Activated naive CD4-positive, alpha-beta T cell treated with anti-CD3 and anti-CD28 coated beads, Interleukin-2, amount 50 U/mL, for 16 hours (primary cell): ENCODE measurements at regions not wholly inside any gene's neighbourhood (a gene's known extent, or its start where the extent isn't known, plus 50 kb on each side); places are given as distances from the start of the nearest gene placed in this dataset.
"Not testable (repeated sequence)": the region's sequence is repeated elsewhere in the genome, so short reads cannot be mapped to it uniquely, and the experiment has no call there.

Experiments used
- DNase-seq: peaks from one replicate; pipeline ENCODE4 v3.0.0-alpha.2; 2020

GRCh38 chr6:40146902-40147301 is 212.6 kb upstream of the MOCS1 start:
- DNase-seq = no peak

GRCh38 chr6:40139447-40139846 is 205.2 kb upstream of the MOCS1 start:
- no peak for DNase-seq

- no peak for DNase-seq
Measured at GRCh38 chr6:40138273-40138720, 204.0 kb upstream of the MOCS1 start.

DNA sequence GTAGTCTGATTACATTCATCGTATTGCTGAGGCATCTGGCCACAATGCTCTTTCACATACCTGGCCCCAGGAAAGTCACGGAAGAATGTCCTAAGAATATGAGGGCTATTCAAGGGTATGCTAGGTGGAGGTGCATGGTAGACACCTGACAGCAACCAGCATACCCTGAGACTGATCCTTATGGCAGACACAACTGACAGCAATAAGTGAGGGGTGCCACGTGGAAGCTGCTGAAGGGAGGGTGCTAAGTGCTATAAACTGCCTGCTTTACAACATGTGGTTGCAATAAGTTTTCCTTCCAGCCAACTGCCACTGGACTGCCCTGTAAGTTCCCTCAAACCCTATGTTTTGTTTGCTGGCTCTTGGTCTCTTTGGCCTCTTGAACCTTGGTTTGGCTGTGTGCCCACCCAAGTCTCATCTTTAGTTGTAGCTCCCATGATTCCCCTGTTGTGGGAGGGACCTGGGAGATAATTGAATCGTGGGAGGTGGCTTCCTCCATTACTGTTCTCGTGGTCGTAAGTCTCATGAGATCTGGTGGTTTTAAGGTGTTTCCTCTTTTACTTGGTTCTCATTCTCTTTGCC is 201.3 kb upstream of the MOCS1 start:
- DNase-seq = no peak

DNA sequence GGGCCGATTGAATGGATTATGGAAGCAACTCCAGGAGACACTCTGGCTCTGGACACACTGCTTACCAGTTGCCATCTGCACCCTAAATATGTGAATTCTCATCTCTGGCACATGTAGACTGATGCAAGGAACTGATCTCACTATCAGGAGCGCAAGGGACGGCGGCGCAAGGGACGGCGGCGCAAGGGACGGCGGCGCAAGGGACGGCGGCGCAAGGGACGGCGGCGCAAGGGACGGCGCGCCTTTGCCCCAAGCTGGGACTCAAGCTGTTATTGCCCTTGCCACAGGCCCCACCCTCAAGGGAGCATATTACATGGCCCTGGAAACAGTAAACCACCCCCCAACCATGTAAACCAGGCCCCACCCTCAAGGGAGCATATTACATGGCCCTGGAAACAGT is 199.7 kb upstream of the MOCS1 start:
- DNase-seq = not testable (repeated sequence)

DNA sequence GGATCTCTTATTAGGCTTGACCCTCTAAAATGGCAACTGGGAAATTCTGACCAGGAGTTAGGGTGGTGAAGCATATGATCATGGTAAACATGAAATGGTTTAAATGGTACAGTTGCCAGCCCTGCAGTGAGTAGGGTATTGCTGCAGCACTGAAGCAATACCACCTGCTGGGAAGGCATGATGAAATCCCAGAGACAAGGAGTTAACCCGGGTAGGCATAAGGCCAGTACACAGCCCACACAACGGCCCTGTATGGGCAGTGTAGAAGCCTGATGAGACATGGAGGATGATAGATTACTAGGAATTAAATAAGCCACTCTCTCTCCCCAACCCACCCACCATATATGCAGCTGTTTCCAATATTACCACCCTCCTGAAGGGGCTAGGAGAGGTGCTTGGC is 197.4 kb upstream of the MOCS1 start:
- no peak for DNase-seq

- DNase-seq = no peak
Measured at GRCh38 chr6:40128127-40128526, 193.9 kb upstream of the MOCS1 start.

GRCh38 chr6:40125680-40126394 is 191.6 kb upstream of the MOCS1 start:
- no peak for DNase-seq

DNA sequence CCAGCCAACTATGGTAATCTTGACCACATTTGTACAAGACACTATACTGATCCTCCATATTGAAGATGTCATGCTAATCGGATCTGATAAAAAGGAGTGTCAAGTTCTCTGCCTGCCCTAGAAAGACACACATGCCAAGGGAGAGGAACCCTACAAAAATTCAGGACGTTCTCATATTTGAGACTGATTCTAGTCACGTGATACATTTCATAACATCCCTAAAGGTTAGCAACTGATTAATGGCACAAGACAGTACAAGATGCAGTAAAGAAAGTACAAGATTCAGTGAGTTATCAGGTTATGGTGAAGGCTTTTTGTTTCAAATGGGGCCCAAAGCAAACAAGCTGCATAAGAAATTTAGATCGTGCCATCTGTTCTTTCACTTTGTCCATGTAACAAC is 190.7 kb upstream of the MOCS1 start:
- DNase-seq = no peak

GRCh38 chr6:40116832-40117231 is 182.6 kb upstream of the MOCS1 start:
- DNase-seq = no peak

- no peak for DNase-seq
Measured at GRCh38 chr6:40112350-40112749, 178.1 kb upstream of the MOCS1 start.

DNA sequence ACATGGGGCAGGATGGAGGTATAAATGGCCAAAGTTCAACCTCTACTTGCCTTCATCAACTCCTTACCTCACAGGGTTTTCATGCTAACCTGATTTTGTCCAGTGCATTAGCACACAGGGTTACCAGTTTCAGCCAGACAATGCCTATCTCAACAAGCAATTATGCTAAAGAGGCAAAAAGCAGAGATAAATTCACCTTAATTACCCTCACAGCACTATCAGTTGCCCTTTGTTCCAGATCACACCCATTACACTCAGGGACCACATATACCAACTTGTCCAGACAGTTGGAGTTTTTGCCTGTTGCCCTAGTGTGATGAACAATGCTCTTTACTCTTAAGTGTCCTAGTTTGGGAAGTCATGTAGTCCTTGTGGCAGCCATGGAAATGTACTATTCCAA is 174.5 kb upstream of the MOCS1 start:
- no peak for DNase-seq

DNA sequence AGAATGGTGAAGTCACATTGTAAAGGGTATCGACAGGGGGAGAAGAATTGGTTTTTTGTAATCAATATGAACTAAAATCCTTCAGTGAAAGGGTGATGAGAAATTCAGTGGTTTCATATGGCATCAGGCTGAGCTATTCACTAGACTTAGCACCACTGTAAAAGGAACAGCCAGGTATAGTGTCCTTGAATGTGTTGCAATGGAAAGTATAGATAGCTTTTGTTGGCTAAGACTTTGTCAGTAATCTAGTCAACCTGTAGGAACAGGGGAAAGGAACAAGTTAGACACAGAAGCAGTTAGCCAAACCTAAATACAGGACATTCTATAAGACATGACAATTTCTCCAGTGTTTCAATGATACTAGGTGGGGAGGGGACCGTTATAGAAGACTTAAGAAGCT is 172.6 kb upstream of the MOCS1 start:
- no peak for DNase-seq

- DNase-seq = no peak
Measured at GRCh38 chr6:40098774-40099173, 164.5 kb upstream of the MOCS1 start.

DNA sequence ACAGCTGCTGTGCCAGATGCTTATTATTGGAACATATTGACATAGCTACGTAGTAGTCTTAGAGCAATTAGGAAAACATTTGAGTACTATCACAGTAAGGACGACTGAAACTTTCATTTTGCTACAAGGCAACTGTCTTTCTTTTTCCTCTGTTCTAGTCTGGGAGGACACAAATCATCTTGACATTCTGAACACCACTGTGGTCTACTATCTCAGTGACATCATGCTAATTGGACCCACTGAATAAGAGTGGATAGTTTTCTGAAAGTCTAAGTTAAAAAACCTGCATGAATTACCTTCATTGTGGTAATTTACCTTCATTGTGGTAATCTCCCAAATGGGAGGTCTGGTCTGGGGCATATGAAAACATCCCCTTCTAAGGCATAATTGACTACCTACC is 163.3 kb upstream of the MOCS1 start:
- DNase-seq = no peak

- DNase-seq = no peak
Measured at GRCh38 chr6:40083141-40083920, 149.1 kb upstream of the MOCS1 start.

- no peak for DNase-seq
Measured at GRCh38 chr6:40082278-40083043, 148.2 kb upstream of the MOCS1 start.

- no peak for DNase-seq
Measured at GRCh38 chr6:40077736-40078135, 143.5 kb upstream of the MOCS1 start.

DNA sequence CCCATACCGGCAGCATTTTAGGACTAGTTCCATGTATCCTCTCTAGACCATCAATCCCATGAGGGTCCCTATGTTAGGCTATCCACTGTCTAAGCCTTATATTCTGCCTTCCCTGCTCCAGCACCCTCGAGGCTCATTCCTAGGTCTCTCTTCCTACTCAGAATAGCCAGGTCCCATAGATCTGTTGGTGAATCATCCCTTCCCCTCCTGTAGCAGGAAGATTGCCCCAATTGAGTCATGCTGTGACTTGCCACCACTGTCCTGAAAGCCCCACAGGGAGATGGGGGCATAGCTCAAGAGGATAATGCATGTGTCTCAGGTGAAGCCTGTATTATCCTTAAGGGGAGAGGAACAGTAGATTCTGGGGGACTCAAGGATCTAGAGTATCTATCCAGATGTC is 143.1 kb upstream of the MOCS1 start:
- DNase-seq = no peak

DNA sequence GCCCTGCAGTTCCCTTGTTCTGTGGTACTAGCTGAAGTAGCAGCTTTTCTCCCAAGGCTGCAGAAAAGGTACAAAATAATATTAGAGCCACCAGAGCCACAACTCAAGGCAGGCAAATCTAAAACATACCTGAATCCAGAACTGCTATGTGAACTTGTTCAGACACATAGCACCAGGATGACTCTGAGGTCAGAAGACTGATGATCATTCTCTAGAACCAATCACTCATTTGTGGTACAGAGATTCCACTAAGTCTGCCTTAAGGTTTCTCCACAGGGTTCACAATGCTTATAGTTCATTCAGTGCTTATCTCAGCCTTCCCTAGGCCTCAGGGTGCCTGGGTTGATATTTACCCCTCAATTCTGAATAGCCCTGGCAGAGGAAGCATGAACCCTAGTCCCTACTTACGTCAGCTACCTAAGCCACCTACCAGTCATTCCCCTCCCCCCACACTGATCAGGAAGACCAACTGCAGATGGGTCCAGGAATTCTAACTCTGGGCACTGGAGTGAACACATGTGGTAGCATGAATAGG is 140.9 kb upstream of the MOCS1 start:
- no peak for DNase-seq

DNA sequence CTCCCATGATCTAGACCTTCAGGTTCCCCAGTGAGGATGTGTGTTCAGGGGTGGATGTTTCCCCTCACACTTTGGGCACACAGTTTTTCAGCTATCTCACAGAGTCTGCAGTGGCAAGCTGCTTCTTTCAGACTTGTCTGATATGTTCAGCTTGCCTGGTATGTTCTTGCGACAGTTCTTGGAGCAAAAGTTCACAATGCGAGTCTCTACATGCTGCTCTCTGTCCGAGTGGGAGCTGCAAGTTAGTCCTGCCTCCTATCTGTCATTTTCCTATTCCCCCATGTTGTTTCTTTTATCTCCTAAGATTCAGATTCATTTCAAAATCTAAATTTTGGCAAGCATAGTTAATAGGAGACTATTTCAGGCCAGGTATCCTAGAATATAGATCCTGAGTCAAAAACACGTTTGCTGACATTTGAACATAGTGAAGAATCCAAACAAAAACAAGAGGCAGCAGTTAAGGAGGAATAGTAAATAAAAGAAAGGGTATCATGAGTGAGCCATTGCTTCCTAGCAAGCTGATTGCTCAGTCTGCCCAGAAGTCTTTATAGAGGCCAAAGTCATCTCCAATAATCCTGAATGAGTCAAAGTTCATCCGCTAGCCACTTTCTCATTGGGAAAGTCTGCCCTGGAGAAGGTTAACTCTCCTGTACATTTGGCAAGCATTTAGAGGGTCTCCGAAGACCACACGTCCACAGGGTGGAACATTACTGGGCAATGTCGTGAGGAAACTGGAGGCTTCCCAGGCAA is 140.2 kb upstream of the MOCS1 start:
- DNase-seq = no peak

DNA sequence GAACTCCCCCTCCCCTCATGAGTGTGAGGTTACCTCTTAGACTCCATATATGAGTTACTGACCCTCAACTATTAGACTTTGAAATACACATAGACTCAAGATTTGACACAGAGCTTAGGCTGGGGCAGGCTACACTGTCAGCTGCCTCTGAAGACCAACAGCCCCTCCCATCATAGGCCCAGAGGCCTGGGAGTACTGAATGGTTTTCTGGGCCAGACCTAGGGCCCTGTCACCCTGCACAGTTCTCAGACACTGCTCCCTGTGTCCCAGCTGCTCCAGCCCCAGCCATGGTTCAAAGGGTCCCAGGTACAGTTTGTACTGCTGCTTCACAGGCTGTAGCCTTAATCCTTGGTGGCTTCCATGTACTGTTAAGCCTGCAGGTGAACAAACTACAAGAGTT is 132.1 kb upstream of the MOCS1 start:
- DNase-seq = no peak
